Smooth muscle cell (in vitro differentiated cells): ENCODE measurements at regions not wholly inside any gene's neighbourhood (a gene's known extent, or its start where the extent isn't known, plus 50 kb on each side); places are given as distances from the start of the nearest gene placed in this dataset.
A peak's percentile ranks its signal among the peaks of the same experiment; 100 is the strongest.

Experiments used
- DNase-seq: peaks from one replicate; lab custom pipeline; 2025; ENCODE audit not compliant: unreplicated experiment; lab: John Stamatoyannopoulos, UW
- H2AFZ ChIP-seq: fragments of 200-600 bp; sonication (generic); 2 replicates; pipeline ENCODE4 v1.6.0; 2016; ENCODE audit warnings: antibody characterized with exemption, low read depth, mild to moderate bottlenecking
- H3F3A ChIP-seq: fragments of 200-600 bp; sonication (generic); 2 replicates; pipeline ENCODE4 v1.6.0; 2017; ENCODE audit warnings: antibody characterized with exemption, low read depth
- H3K27ac ChIP-seq: fragments of 200-600 bp; sonication (generic); 2 replicates; pipeline ENCODE4 v1.5.1; 2016; ENCODE audit warnings: low read depth, mild to moderate bottlenecking
- H3K27me3 ChIP-seq: fragments of 200-600 bp; sonication (generic); 2 replicates; pipeline ENCODE4 v1.6.1; 2016; ENCODE audit warnings: low read depth, mild to moderate bottlenecking
- H3K36me3 ChIP-seq: fragments of 200-600 bp; sonication (generic); 2 replicates; pipeline ENCODE4 v1.5.1; 2016; ENCODE audit warnings: low read depth
- H3K4me1 ChIP-seq: fragments of 200-600 bp; sonication (generic); 2 replicates; pipeline ENCODE4 v1.5.1; 2016; ENCODE audit warnings: low read depth
- H3K4me2 ChIP-seq: fragments of 200-600 bp; sonication (generic); 2 replicates; pipeline ENCODE4 v1.6.0; 2016; ENCODE audit warnings: mild to moderate bottlenecking
- H3K4me3 ChIP-seq: fragments of 200-600 bp; sonication (generic); 2 replicates; pipeline ENCODE4 v1.5.1; 2016; ENCODE audit warnings: mild to moderate bottlenecking
- H3K79me2 ChIP-seq: fragments of 200-600 bp; sonication (generic); 2 replicates; pipeline ENCODE4 v1.6.0; 2016; ENCODE audit warnings: low read depth, mild to moderate bottlenecking
- H3K9ac ChIP-seq: fragments of 200-600 bp; sonication (generic); 2 replicates; pipeline ENCODE4 v1.6.0; 2016; ENCODE audit warnings: low read depth
- H3K9me3 ChIP-seq: fragments of 200-600 bp; sonication (generic); replicated peaks from 2 replicates; pipeline ENCODE4 v1.5.1; 2016; ENCODE audit warnings: low read depth
- H4K20me1 ChIP-seq: fragments of 200-600 bp; sonication (generic); 2 replicates; pipeline ENCODE4 v1.6.0; 2016; ENCODE audit warnings: low read depth
- WGBS: methylation state at CpG from one replicate; pipeline ENCODE4 v1.1.7; 2016; ENCODE audit warnings: low lambda C conversion rate; 5-methylcytosine and 5-hydroxymethylcytosine counted together
- TF ChIP-seq, protein P1 (sequence below): fragments of 200-600 bp; sonication (generic); IDR thresholded peaks from 2 replicates; pipeline ENCODE4 v1.5.1; 2017; ENCODE audit warnings: borderline replicate concordance, mild to moderate bottlenecking, antibody characterized with exemption; ENCODE audit not compliant: insufficient read depth, poor library complexity, severe bottlenecking

DNA sequence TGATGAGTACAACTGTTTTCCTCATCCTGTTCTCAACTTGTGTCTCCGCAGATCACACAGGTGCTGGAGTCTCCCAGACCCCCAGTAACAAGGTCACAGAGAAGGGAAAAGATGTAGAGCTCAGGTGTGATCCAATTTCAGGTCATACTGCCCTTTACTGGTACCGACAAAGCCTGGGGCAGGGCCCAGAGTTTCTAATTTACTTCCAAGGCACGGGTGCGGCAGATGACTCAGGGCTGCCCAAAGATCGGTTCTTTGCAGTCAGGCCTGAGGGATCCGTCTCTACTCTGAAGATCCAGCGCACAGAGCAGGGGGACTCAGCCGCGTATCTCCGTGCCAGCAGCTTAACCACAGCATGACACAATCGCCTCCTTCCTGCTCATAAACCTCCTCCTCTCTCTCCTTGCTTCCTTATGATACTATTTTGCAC, 126.7 kb upstream of the PRSS58 start:
- Histone ChIP-seq H3K4me3 (no peak overlapping the region), H3K9me3 (no peaks in the 10 kb centered on the region), H3F3A (peaks cover 15% of the 10 kb centered on the region), H3K4me2 (peak overlapping the region; percentile 63), H3K79me2 (no peaks in the 10 kb centered on the region), H2AFZ (no peak overlapping the region), H3K27ac (peak overlapping the region; percentile 80), H3K4me1 (peaks cover 5% of the 10 kb centered on the region), H3K36me3 (no peaks in the 10 kb centered on the region), H3K9ac (peak overlapping the region; percentile 56), H4K20me1 (no peaks in the 10 kb centered on the region), H3K27me3 (no peaks in the 10 kb centered on the region)
- WGBS: 27% methylated on average over 11 of the region's 11 CpGs
- peak; percentile 17 for DNase-seq
- TF ChIP-seq, protein P1, sequence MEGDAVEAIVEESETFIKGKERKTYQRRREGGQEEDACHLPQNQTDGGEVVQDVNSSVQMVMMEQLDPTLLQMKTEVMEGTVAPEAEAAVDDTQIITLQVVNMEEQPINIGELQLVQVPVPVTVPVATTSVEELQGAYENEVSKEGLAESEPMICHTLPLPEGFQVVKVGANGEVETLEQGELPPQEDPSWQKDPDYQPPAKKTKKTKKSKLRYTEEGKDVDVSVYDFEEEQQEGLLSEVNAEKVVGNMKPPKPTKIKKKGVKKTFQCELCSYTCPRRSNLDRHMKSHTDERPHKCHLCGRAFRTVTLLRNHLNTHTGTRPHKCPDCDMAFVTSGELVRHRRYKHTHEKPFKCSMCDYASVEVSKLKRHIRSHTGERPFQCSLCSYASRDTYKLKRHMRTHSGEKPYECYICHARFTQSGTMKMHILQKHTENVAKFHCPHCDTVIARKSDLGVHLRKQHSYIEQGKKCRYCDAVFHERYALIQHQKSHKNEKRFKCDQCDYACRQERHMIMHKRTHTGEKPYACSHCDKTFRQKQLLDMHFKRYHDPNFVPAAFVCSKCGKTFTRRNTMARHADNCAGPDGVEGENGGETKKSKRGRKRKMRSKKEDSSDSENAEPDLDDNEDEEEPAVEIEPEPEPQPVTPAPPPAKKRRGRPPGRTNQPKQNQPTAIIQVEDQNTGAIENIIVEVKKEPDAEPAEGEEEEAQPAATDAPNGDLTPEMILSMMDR: no peak

DNA sequence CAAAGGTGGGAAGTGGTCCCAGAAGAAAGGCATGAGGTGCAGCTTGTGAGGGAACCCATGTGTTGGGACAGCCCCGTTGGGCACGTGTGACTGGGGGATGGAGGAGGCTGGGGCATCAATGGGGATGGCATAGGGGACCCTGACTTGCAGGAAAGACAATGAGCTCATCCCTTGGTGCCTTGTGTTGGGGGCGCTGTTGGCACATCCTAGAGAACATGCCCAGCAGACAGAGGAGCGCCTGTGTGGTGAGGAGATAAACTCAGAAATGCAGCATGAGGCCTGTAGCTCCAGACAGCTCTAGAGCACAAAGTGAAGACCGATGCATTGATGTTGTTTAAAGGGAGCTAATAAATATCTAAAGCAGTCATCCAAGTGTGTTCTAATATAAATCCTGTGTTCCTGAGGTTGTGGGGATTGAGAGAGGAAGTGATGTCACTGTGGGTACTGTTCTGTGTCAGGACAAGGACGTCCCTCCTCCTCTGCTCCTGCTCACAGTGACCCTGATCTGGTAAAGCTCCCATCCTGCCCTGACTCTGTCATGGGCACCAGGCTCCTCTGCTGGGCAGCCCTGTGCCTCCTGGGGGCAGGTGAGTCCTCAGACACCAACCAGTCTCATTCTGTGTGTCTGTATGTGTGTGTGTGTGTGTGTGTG, 126.1 kb upstream of the PRSS58 start:
- H3K36me3 ChIP-seq: no peaks in the 10 kb centered on the region
- H3K79me2 ChIP-seq: no peaks in the 10 kb centered on the region
- no peaks in the 10 kb centered on the region for H3K9me3 ChIP-seq
- no peak overlapping the region for H3K4me3 ChIP-seq
- peak overlapping the region; percentile 80 for H3K27ac ChIP-seq
- H3K27me3 ChIP-seq: no peaks in the 10 kb centered on the region
- peak overlapping the region; percentile 46 for H3K4me2 ChIP-seq
- 71% methylated on average over 6 of the region's 6 CpGs for WGBS
- TF ChIP-seq, protein P1: no peak
- H3K4me1 ChIP-seq: peaks cover 4% of the 10 kb centered on the region
- peak overlapping the region; percentile 56 for H3K9ac ChIP-seq
- H3F3A ChIP-seq: peaks cover 15% of the 10 kb centered on the region
- H4K20me1 ChIP-seq: no peaks in the 10 kb centered on the region
- no peak for DNase-seq
- peak overlapping the region; percentile 51 for H2AFZ ChIP-seq

DNA sequence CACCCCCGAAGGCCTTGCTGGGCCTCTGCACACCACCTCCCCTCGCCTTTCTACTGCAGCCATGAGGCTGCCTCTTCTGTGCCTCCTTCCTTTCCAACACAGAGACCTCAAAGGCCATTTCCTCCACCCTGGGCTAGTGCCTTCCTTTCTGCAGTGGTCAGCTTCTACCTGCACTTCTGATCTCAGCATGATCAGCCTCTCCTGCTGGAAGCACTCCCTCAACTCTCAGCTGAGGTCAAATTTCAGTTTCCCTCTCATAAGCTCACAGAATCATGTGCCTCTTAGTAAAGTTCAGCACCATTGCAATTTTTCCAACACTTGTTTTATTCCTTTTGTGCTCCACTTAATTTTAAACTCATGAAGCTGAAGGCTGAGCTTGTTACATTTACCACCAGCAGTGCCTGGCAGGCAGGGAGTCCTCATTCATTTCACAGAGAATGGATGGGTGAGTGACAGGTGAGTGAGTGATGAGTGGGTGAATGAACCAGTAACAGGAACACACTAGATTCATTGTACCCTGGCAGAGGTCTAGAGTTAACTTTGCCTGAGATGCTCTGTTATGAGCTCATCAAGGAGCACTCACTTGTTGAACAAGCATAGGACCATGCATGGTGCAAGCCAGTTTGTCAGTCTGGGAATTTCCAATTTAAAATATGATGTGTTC, 124.0 kb upstream of the PRSS58 start:
- Histone ChIP-seq H2AFZ (no peak overlapping the region), H3K9me3 (no peaks in the 10 kb centered on the region), H3K27me3 (no peaks in the 10 kb centered on the region), H4K20me1 (no peaks in the 10 kb centered on the region), H3K27ac (no peak overlapping the region), H3F3A (peaks cover 15% of the 10 kb centered on the region), H3K36me3 (no peaks in the 10 kb centered on the region), H3K4me3 (no peak overlapping the region), H3K4me1 (peaks cover 4% of the 10 kb centered on the region), H3K9ac (no peak overlapping the region), H3K4me2 (no peak overlapping the region), H3K79me2 (no peaks in the 10 kb centered on the region)
- 100% methylated on average over 2 of the region's 2 CpGs for WGBS
- TF ChIP-seq, protein P1: no peak
- DNase-seq: no peak

DNA sequence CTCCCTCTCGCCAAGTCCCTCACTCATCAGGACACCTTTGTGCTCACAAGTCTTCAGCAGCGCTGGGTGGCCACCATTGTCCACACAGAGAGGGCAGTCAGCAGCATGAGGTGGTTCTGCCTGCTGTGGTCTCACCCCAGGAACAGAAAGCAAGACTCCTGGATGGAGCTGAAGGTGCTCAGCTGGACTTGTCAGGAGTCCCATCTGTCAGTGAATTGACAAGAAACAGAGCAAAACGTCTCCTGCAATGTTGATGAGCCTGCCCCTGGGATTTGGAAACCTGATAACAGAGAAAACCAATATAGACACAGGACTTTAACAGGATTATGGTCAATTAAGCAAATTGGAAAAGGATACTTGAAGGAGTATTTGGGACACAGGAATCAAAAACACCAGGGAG, 122.2 kb upstream of the PRSS58 start:
- Histone ChIP-seq H3K36me3 (no peaks in the 10 kb centered on the region), H3K79me2 (no peaks in the 10 kb centered on the region), H4K20me1 (no peaks in the 10 kb centered on the region), H3K9me3 (no peaks in the 10 kb centered on the region), H3K4me2 (no peak overlapping the region), H3K4me3 (no peak overlapping the region), H3F3A (peaks cover 13% of the 10 kb centered on the region), H3K4me1 (peaks cover 2% of the 10 kb centered on the region), H2AFZ (no peak overlapping the region), H3K27ac (no peak overlapping the region), H3K27me3 (no peaks in the 10 kb centered on the region), H3K9ac (no peak overlapping the region)
- 56% methylated on average over 3 of the region's 3 CpGs for WGBS
- TF ChIP-seq, protein P1: no peak
- DNase-seq: no peak
